Endothelial cell of umbilical vein (primary cell): ENCODE measurements at regions not wholly inside any gene's neighbourhood (a gene's known extent, or its start where the extent isn't known, plus 50 kb on each side); places are given as distances from the start of the nearest gene placed in this dataset.

ENCODE experiments used
- BruUV-seq: library from RNA; stranded (reverse); fragments of 400-500 nt; replicated peaks from 2 replicates; lab custom pipeline; 2021; lab: Mats Ljungman, UMichigan
- CTCF ChIA-PET: fragments of 300-600, 350-600 bp; sonication (Branson Sonifier 250); formaldehyde crosslinking; loops from one replicate; lab custom pipeline; 2021; ENCODE audit warnings: antibody characterized with exemption, inconsistent platforms; lab: Charles Lee
- POLR2A ChIA-PET: fragments of 300-600, 350-600 bp; sonication (Branson Sonifier 250); formaldehyde crosslinking; loops from one replicate; lab custom pipeline; 2021; ENCODE audit warnings: antibody characterized with exemption, inconsistent platforms; lab: Charles Lee
- DNase-seq: peaks from one replicate; pipeline ENCODE4 v3.0.0-alpha.2; 2011; ENCODE audit warnings: low read depth, low spot score
- FAIRE-seq: peaks from 2 replicates; lab custom pipeline; 2011; peaks lifted over from hg19 to GRCh38; lab: Jason Lieb, UNC
- H2AFZ ChIP-seq: 2 replicates; pipeline ENCODE4 v1.6.0; 2012; ENCODE audit warnings: low read depth, low read length, control low read depth, inconsistent platforms
- H3K27ac ChIP-seq: 2 replicates; pipeline ENCODE4 v1.5.1; 2011; ENCODE audit warnings: low read depth, mild to moderate bottlenecking, control low read depth, low read length, moderate library complexity; ENCODE audit not compliant: insufficient read depth
- H3K27me3 ChIP-seq, 2 experiments: 2 replicates each; pipeline versions ENCODE4 v1.6.0 to v1.6.1; 2011; ENCODE audit warnings: low read length in 2 of 2, mixed read lengths in 1 of 2; ENCODE audit not compliant: control insufficient read depth in 2 of 2, insufficient read depth in 2 of 2
- H3K36me3 ChIP-seq, 2 experiments: 2 replicates in 1 of 2; 3 replicates in 1 of 2; pipeline ENCODE4 v1.5.1; 2011; ENCODE audit warnings: low read length in 2 of 2, mild to moderate bottlenecking in 1 of 2, moderate library complexity in 1 of 2; ENCODE audit not compliant: control insufficient read depth in 2 of 2, insufficient read depth in 2 of 2; ENCODE audit errors: extremely low read depth in 1 of 2
- H3K4me1 ChIP-seq: 3 replicates; pipeline ENCODE4 v1.5.1; 2011; ENCODE audit warnings: mild to moderate bottlenecking, low read length; ENCODE audit not compliant: control insufficient read depth, insufficient read depth; ENCODE audit errors: extremely low read depth
- H3K4me2 ChIP-seq: 2 replicates; pipeline ENCODE4 v1.6.1; 2011; ENCODE audit warnings: low read length, control low read depth, mixed read lengths; ENCODE audit not compliant: insufficient read depth
- H3K4me3 ChIP-seq, 3 experiments: fragments of 200-600 bp in 1 of 3; sonication (generic), shearing (Covaris generic) in 1 of 3; replicated peaks in 1 of 3; 2 replicates each; pipeline ENCODE4 v1.5.1; 2011 to 2016; ENCODE audit warnings: control low read depth in 3 of 3, low read length in 3 of 3, mild to moderate bottlenecking in 2 of 3, inconsistent platforms in 1 of 3, low read depth in 1 of 3, moderate library complexity in 1 of 3; ENCODE audit not compliant: insufficient read depth in 1 of 3
- H3K79me2 ChIP-seq: 2 replicates; pipeline ENCODE4 v1.6.0; 2012; ENCODE audit warnings: low read length, inconsistent platforms; ENCODE audit not compliant: control insufficient read depth, insufficient read depth
- H3K9ac ChIP-seq: replicated peaks from 2 replicates; pipeline ENCODE3; 2011; ENCODE audit warnings: low read length, control low read depth; ENCODE audit not compliant: insufficient read depth; ENCODE audit errors: extremely low read depth
- H3K9me1 ChIP-seq: replicated peaks from 3 replicates; pipeline ENCODE4 v1.6.0; 2011; ENCODE audit warnings: mild to moderate bottlenecking, low read length; ENCODE audit not compliant: control insufficient read depth, insufficient read depth; ENCODE audit errors: extremely low read depth
- H3K9me3 ChIP-seq: replicated peaks from 2 replicates; pipeline ENCODE4 v1.5.1; 2012; ENCODE audit warnings: low read length, inconsistent platforms; ENCODE audit not compliant: control insufficient read depth, insufficient read depth
- H4K20me1 ChIP-seq: replicated peaks from 2 replicates; pipeline ENCODE3; 2011; ENCODE audit warnings: mild to moderate bottlenecking, low read length; ENCODE audit not compliant: control insufficient read depth, insufficient read depth; ENCODE audit errors: extremely low read depth
- EZH2 ChIP-seq: IDR thresholded peaks from 2 replicates; pipeline ENCODE4 v1.6.1; 2012; ENCODE audit warnings: borderline replicate concordance, low read depth, mild to moderate bottlenecking, moderate library complexity, low read length, inconsistent platforms; ENCODE audit not compliant: severe bottlenecking
- GATA2 ChIP-seq: IDR thresholded peaks from 2 replicates; pipeline ENCODE4 v1.7.0; 2011; ENCODE audit warnings: low read depth, mild to moderate bottlenecking, moderate library complexity, mixed read lengths, low read length; ENCODE audit not compliant: insufficient read length, insufficient read depth
- MYC ChIP-seq: IDR thresholded peaks from one replicate; pipeline ENCODE4 v1.6.1; 2011; ENCODE audit warnings: mild to moderate bottlenecking, low read depth, low read length
- POLR2A ChIP-seq: IDR thresholded peaks from 2 replicates; pipeline ENCODE4 v1.6.1; 2012; ENCODE audit warnings: low read depth, mild to moderate bottlenecking, control low read depth, low read length
- POLR2AphosphoS5 ChIP-seq: IDR thresholded peaks from 2 replicates; pipeline ENCODE4 v1.6.1; 2012; ENCODE audit warnings: low read depth, mild to moderate bottlenecking, control low read depth, low read length, moderate library complexity; ENCODE audit not compliant: insufficient read depth
- dilution Hi-C: fragments of 300-500 bp; cut with MboI; formaldehyde crosslinking; loops from one replicate; pipeline ENCODE4 v1.15.0; 2019; ENCODE audit warnings: low sequenced_read_pairs; ENCODE audit not compliant: extremely low pct_ligation_motif_present
- intact Hi-C: fragments of 100-400 bp; cut with micrococcal nuclease; formaldehyde crosslinking; loops from one replicate; pipeline ENCODE4 v1.10.0; 2022
- TF ChIP-seq, protein P1 (sequence below), 2 donors: IDR thresholded peaks; 1 replicate in 1 of 2; 2 replicates in 1 of 2; pipeline ENCODE4 v1.5.1; 2011; ENCODE audit warnings: low read length in 2 of 2, mild to moderate bottlenecking in 2 of 2, moderate library complexity in 2 of 2, control low read depth in 1 of 2, inconsistent platforms in 1 of 2, low read depth in 1 of 2; ENCODE audit not compliant: insufficient read depth in 1 of 2; ENCODE audit errors: extremely low read depth in 1 of 2
- TF ChIP-seq, protein P2 (sequence below): IDR thresholded peaks from 2 replicates; pipeline ENCODE4 v1.6.1; 2011; ENCODE audit not compliant: insufficient read depth, insufficient read length

DNA sequence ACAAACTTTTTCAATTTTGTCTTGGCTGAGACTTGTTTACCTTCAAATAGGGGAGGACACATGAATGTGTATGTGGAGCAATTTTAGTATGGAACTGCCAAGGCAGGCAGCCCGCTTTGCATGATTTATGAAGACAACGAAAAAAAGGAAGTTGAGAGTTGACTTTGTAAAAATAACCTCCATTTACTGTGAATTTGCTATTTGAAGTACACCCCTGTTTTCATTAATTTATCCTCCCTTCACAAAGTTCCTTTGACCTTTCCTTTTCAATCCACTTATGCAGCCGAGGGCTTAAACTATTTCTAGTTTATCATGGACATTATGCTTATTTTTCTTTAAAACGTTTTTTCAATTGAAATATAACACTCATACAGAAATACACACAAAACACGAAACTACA is 369.6 kb upstream of the CADM1 start:
- no peaks in the 10 kb centered on the region for H3K27me3 ChIP-seq
- H3K4me1 ChIP-seq = no peaks in the 10 kb centered on the region
- intact Hi-C loops (no loop called here), dilution Hi-C loops (no loop called here)
- POLR2A ChIA-PET = no interaction called here
- no peak overlapping the region for H3K4me2 ChIP-seq
- BruUV-seq = no TSS peak
- no peak overlapping the region for H3K4me3 ChIP-seq
- no peak overlapping the region for H3K27ac ChIP-seq
- peaks cover 4% of the 10 kb centered on the region for H3K9me3 ChIP-seq
- no peaks in the 10 kb centered on the region for H3K79me2 ChIP-seq
- CTCF ChIA-PET = no interaction called here
- no peaks in the 10 kb centered on the region for H3K36me3 ChIP-seq
- no peaks in the 10 kb centered on the region for H4K20me1 ChIP-seq
- H3K9me1 ChIP-seq = no peaks in the 10 kb centered on the region
- DNase-seq (no peak), FAIRE-seq (no peak)
- no peak for TF ChIP-seq POLR2A
- no peak for TF ChIP-seq MYC
- TF ChIP-seq EZH2 = no peak
- TF ChIP-seq, protein P1, sequence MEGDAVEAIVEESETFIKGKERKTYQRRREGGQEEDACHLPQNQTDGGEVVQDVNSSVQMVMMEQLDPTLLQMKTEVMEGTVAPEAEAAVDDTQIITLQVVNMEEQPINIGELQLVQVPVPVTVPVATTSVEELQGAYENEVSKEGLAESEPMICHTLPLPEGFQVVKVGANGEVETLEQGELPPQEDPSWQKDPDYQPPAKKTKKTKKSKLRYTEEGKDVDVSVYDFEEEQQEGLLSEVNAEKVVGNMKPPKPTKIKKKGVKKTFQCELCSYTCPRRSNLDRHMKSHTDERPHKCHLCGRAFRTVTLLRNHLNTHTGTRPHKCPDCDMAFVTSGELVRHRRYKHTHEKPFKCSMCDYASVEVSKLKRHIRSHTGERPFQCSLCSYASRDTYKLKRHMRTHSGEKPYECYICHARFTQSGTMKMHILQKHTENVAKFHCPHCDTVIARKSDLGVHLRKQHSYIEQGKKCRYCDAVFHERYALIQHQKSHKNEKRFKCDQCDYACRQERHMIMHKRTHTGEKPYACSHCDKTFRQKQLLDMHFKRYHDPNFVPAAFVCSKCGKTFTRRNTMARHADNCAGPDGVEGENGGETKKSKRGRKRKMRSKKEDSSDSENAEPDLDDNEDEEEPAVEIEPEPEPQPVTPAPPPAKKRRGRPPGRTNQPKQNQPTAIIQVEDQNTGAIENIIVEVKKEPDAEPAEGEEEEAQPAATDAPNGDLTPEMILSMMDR (IDR thresholded peaks at IDR 0.05; ENCODE audit: extremely low read depth in 1 of 2, insufficient read depth in 1 of 2, low read depth in 1 of 2, low read length in 2 of 2) = no peak
- TF ChIP-seq, protein P2, sequence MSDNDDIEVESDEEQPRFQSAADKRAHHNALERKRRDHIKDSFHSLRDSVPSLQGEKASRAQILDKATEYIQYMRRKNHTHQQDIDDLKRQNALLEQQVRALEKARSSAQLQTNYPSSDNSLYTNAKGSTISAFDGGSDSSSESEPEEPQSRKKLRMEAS = no peak
- no peak for TF ChIP-seq GATA2
- no peak for TF ChIP-seq POLR2AphosphoS5
- H3K9ac ChIP-seq = no peak overlapping the region
- no peak overlapping the region for H2AFZ ChIP-seq
